ENCODE measurements at regions not wholly inside any gene's neighbourhood (a gene's known extent, or its start where the extent isn't known, plus 50 kb on each side); places are given as distances from the start of the nearest gene placed in this dataset.

- TF ChIP-seq CTCF (IDR thresholded peaks at IDR 0.05) (no peak), POLR2A (IDR thresholded peaks at IDR 0.05) (no peak), POLR2AphosphoS5 (IDR thresholded peaks at IDR 0.05) (no peak)
These were observed 61.7 kb upstream of the XYLT1 start for GRCh38 chr16:17532338-17532995.

All from breast epithelium (tissue), 3 donors.